Fibroblast of skin of left quadriceps (primary cell): ENCODE measurements at regions not wholly inside any gene's neighbourhood (a gene's known extent, or its start where the extent isn't known, plus 50 kb on each side); places are given as distances from the start of the nearest gene placed in this dataset.
"Not testable (repeated sequence)": the region's sequence is repeated elsewhere in the genome, so short reads cannot be mapped to it uniquely, and the experiment has no call there.

ENCODE experiments used
- DNase-seq, 2 experiments: peaks; one replicate each; pipeline ENCODE4 v3.0.0-alpha.2; 2013; ENCODE audit warnings: low read depth in 2 of 2

GRCh38 chr14:44616204-44616603 lies 109.1 kb upstream of the FSCB start:
- no peak for DNase-seq

- no peak for DNase-seq
These were observed 106.1 kb upstream of the FSCB start for GRCh38 chr14:44613061-44613712.

- DNase-seq: no peak
These were observed 104.9 kb upstream of the FSCB start for GRCh38 chr14:44612002-44612401.

- no peak for DNase-seq
These were observed 102.9 kb upstream of the FSCB start for GRCh38 chr14:44609876-44610510.

GRCh38 chr14:44609201-44609600 lies 102.1 kb upstream of the FSCB start:
- DNase-seq: no peak

- DNase-seq: no peak
These were observed 100.6 kb upstream of the FSCB start for GRCh38 chr14:44607701-44608100.

- no peak for DNase-seq
These were observed 99.5 kb upstream of the FSCB start for GRCh38 chr14:44606576-44606975.

GRCh38 chr14:44601266-44601665 lies 94.2 kb upstream of the FSCB start:
- DNase-seq: not testable (repeated sequence)

- no peak for DNase-seq
These were observed 82.1 kb upstream of the FSCB start for GRCh38 chr14:44589180-44589579.

- no peak for DNase-seq
These were observed 79.8 kb upstream of the FSCB start for GRCh38 chr14:44586910-44587309.

- DNase-seq: no peak
These were observed 69.3 kb upstream of the FSCB start for GRCh38 chr14:44576356-44576755.

GRCh38 chr14:44567997-44568396 lies 60.9 kb upstream of the FSCB start:
- DNase-seq: no peak

- no peak for DNase-seq
These were observed 58.9 kb upstream of the FSCB start for GRCh38 chr14:44565968-44566367.

- no peak for DNase-seq
These were observed 57.8 kb upstream of the FSCB start for GRCh38 chr14:44564908-44565307.
